NCI-H1436 treated with DMSO at 0.1 percent for 48 hours (cell line): ENCODE measurements at regions not wholly inside any gene's neighbourhood (a gene's known extent, or its start where the extent isn't known, plus 50 kb on each side); places are given as distances from the start of the nearest gene placed in this dataset.
"Not testable (repeated sequence)": the region's sequence is repeated elsewhere in the genome, so short reads cannot be mapped to it uniquely, and the experiment has no call there.

Experiments used
- DNase-seq: peaks from one replicate; lab custom pipeline; 2025; lab: John Stamatoyannopoulos, UW

GRCh38 chr14:54010981-54011380 lies 54.4 kb upstream of the BMP4 start:
- no peak for DNase-seq

GRCh38 chr14:54023027-54023426 lies 66.4 kb upstream of the BMP4 start:
- DNase-seq, result no peak

GRCh38 chr14:54025661-54026060 lies 69.0 kb upstream of the BMP4 start:
- DNase-seq, result no peak

- DNase-seq, result no peak
Observed at GRCh38 chr14:54026671-54027070, 70.0 kb upstream of the BMP4 start.

GRCh38 chr14:54030996-54031395 lies 74.4 kb upstream of the BMP4 start:
- DNase-seq, result not testable (repeated sequence)

GRCh38 chr14:54033285-54033684 lies 76.7 kb upstream of the BMP4 start:
- not testable (repeated sequence) for DNase-seq

GRCh38 chr14:54038724-54039123 lies 82.1 kb upstream of the BMP4 start:
- DNase-seq, result no peak

- DNase-seq, result no peak
Observed at GRCh38 chr14:54039311-54039710, 82.7 kb upstream of the BMP4 start.

GRCh38 chr14:54040846-54041245 lies 84.2 kb upstream of the BMP4 start:
- DNase-seq, result no peak

GRCh38 chr14:54046250-54046649 lies 89.6 kb upstream of the BMP4 start:
- no peak for DNase-seq

GRCh38 chr14:54047645-54048308 lies 91.2 kb upstream of the BMP4 start:
- DNase-seq, result no peak

GRCh38 chr14:54048311-54048710 lies 91.7 kb upstream of the BMP4 start:
- no peak for DNase-seq

GRCh38 chr14:54048736-54049135 lies 92.1 kb upstream of the BMP4 start:
- no peak for DNase-seq

GRCh38 chr14:54050759-54051158 lies 94.1 kb upstream of the BMP4 start:
- no peak for DNase-seq

- DNase-seq, result no peak
Observed at GRCh38 chr14:54052696-54053385, 96.2 kb upstream of the BMP4 start.

GRCh38 chr14:54053386-54053745 lies 96.7 kb upstream of the BMP4 start:
- no peak for DNase-seq

GRCh38 chr14:54058505-54058904 lies 101.9 kb upstream of the BMP4 start:
- DNase-seq, result no peak

GRCh38 chr14:54083549-54084239 lies 127.1 kb upstream of the BMP4 start:
- no peak for DNase-seq

GRCh38 chr14:54085232-54085761 lies 128.7 kb upstream of the BMP4 start:
- no peak for DNase-seq

- no peak for DNase-seq
Observed at GRCh38 chr14:54085841-54086240, 129.2 kb upstream of the BMP4 start.

- no peak for DNase-seq
Observed at GRCh38 chr14:54086767-54087166, 130.1 kb upstream of the BMP4 start.

- DNase-seq, result no peak
Observed at GRCh38 chr14:54087376-54087775, 130.8 kb upstream of the BMP4 start.

GRCh38 chr14:54088271-54088670 lies 131.6 kb upstream of the BMP4 start:
- no peak for DNase-seq
